Uterus (tissue), 2 donors: ENCODE measurements at regions not wholly inside any gene's neighbourhood (a gene's known extent, or its start where the extent isn't known, plus 50 kb on each side); places are given as distances from the start of the nearest gene placed in this dataset.

Source experiments
- CTCF ChIP-seq, 4 experiments: fragments of 200-600 bp in 2 of 4; fragments of 450-650 bp in 2 of 4; sonication (generic) in 2 of 4; IDR thresholded peaks; one replicate each; pipeline ENCODE4 v1.5.1; 2016 to 2019; ENCODE audit warnings: antibody characterized with exemption in 4 of 4, mild to moderate bottlenecking in 2 of 4, moderate library complexity in 1 of 4
- POLR2A ChIP-seq, 2 donors: fragments of 450-650 bp; IDR thresholded peaks; one replicate each; pipeline ENCODE4 v1.6.1; 2016; ENCODE audit warnings: antibody characterized with exemption in 2 of 2, mild to moderate bottlenecking in 1 of 2, moderate library complexity in 1 of 2

GRCh38 chr5:158155067-158155466 lies 296.1 kb upstream of the CLINT1 start:
- TF ChIP-seq POLR2A (IDR thresholded peaks at IDR 0.05) (no peak), CTCF (IDR thresholded peaks at IDR 0.05) (no peak)
